Testis (tissue), 2 donors: ENCODE measurements at regions not wholly inside any gene's neighbourhood (a gene's known extent, or its start where the extent isn't known, plus 50 kb on each side); places are given as distances from the start of the nearest gene placed in this dataset.
A peak's percentile ranks its signal among the peaks of the same experiment; 100 is the strongest.

Source experiments
- DNase-seq: peaks from one replicate; pipeline ENCODE4 v3.0.0-alpha.2; 2019
- H3K27ac ChIP-seq, 2 donors: fragments of 200-600 bp; sonication (generic); one replicate each; pipeline ENCODE4 v1.5.1; 2019
- H3K27me3 ChIP-seq: fragments of 200-600 bp; sonication (generic); one replicate; pipeline ENCODE4 v1.5.1; 2019
- H3K36me3 ChIP-seq: fragments of 200-600 bp; sonication (generic); one replicate; pipeline ENCODE4 v1.5.1; 2017; ENCODE audit warnings: low read depth; ENCODE audit errors: missing control alignments
- H3K4me1 ChIP-seq: fragments of 200-600 bp; sonication (generic); one replicate; pipeline ENCODE4 v1.5.1; 2019
- H3K4me3 ChIP-seq, 2 donors: fragments of 200-600 bp; sonication (generic); one replicate each; pipeline ENCODE4 v1.5.1; 2017 to 2019
- H3K9me3 ChIP-seq: fragments of 200-600 bp; sonication (generic); one replicate; pipeline ENCODE4 v1.5.1; 2017
- CTCF ChIP-seq, 3 experiments: fragments of 450-650 bp in 2 of 3; fragments of 200-600 bp in 1 of 3; sonication (generic) in 1 of 3; IDR thresholded peaks; one replicate each; pipeline ENCODE4 v1.5.1; 2016 to 2019; ENCODE audit warnings: antibody characterized with exemption in 3 of 3, mild to moderate bottlenecking in 2 of 3, moderate library complexity in 1 of 3
- POLR2A ChIP-seq: fragments of 450-650 bp; IDR thresholded peaks from one replicate; pipeline ENCODE4 v1.6.1; 2017; ENCODE audit warnings: antibody characterized with exemption, mild to moderate bottlenecking, moderate library complexity
- WGBS, 2 donors: methylation state at CpG; one replicate each; pipeline ENCODE4 v1.1.5; 2018; 5-methylcytosine and 5-hydroxymethylcytosine counted together
- intact Hi-C: fragments of 100-400 bp; cut with DNase I; formaldehyde crosslinking; loops from one replicate; pipeline ENCODE4 v1.15.1; 2023; ENCODE audit warnings: low total_unique reads

- Histone ChIP-seq H3K27me3 (no peaks in the 10 kb centered on the region), H3K9me3 (no peaks in the 10 kb centered on the region), H3K36me3 (no peaks in the 10 kb centered on the region), H3K4me3 (no peak overlapping the region), H3K27ac (peak overlapping the region in 1 of 2 donors; percentile 16), H3K4me1 (peaks cover 74% of the 10 kb centered on the region)
- intact Hi-C loops = no loop called here
- DNase-seq = no peak
- TF ChIP-seq POLR2A = no peak
- no peak for TF ChIP-seq CTCF (IDR thresholded peaks at IDR 0.05)
- WGBS, 2 donors = 25 to 33% methylated on average over 10 of the region's 10 CpGs
These were observed 331.9 kb downstream of the SEC14L1 start for GRCh38 chr17:77472468-77473310.

DNA sequence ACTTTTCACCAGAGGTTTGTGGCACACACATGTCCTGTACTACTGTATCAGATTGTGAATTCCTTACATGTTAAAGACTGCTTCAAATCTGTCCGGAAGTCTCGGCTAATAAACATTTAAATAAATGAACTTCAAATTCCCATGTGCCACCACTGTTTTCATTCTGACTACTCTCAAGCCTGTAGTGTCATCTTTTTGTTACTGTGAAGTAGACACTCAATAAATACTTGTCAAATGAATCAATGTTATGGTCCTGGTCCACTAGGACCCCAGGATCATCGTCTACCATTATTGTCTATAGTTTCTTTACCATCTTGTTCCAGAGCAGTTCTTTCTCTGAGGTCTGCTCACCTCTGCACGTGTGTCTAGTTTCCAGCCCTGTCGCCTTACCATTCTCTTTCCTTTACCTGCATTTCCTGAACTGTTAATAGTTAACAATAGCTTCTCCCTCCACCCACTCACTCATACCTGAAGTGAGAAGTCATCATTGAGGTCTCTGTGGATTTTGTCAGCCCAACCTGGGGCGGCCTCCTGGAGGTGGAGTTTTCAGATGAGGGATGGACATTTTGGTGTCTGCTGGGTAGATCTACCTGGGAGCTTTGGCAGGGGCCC is 333.0 kb downstream of the SEC14L1 start:
- intact Hi-C loops = no loop called here
- TF ChIP-seq CTCF (IDR thresholded peaks at IDR 0.05) (no peak), POLR2A (no peak)
- WGBS, 2 donors = 80% methylated on average over 6 of the region's 6 CpGs

DNA sequence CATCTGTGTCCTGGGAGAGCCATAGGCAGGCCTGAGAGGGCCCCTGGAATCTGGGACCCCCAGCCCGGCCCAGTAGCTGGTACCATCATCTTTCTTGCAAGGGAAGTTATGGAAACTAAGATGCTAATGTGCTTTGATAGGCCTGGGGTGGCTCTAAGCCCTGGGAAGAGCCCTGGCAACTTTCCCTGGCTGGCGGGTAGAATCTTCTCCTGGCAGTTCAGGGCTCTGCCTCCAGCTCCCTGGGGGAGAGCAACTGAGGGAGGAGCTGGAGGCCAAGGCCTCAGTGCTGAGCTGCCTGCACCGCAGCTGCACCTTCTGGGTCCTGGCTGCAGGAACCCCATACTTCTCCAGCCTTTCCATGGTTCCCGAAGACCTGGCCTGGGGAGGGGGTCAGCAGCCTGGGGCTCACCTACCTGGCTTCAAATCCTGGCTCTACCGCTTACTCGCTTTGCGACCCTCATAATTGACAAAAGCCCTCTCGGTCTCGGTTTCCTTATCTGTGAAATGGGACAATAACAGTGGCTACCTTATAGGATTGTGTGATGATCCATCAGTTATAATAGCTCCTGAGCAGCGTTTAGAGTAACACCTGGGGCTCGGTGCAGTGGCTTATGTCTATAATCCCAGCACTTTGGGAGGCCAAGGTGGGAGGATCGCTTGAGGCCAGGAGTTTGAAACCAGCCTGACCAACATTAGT is 333.7 kb downstream of the SEC14L1 start:
- intact Hi-C loops = no loop called here
- 67 to 69% methylated on average over 12 of the region's 12 CpGs for WGBS, 2 donors
- TF ChIP-seq CTCF (IDR thresholded peaks at IDR 0.05) = no peak
- no peak for TF ChIP-seq POLR2A

More for the DNA sequence above, 333.0 kb downstream of the SEC14L1 start:
- H3K9me3 ChIP-seq = no peaks in the 10 kb centered on the region
- DNase-seq = no peak
- no peaks in the 10 kb centered on the region for H3K36me3 ChIP-seq
- H3K27me3 ChIP-seq = no peaks in the 10 kb centered on the region
- H3K4me1 ChIP-seq = peaks cover 84% of the 10 kb centered on the region
- peak overlapping the region in 1 of 2 donors; percentile 16 for H3K27ac ChIP-seq
- no peak overlapping the region for H3K4me3 ChIP-seq

GRCh38 chr17:77475016-77475976 is 334.5 kb downstream of the SEC14L1 start:
- Histone ChIP-seq H3K36me3 (no peaks in the 10 kb centered on the region), H3K4me1 (peaks cover 100% of the 10 kb centered on the region), H3K27me3 (no peaks in the 10 kb centered on the region), H3K9me3 (no peaks in the 10 kb centered on the region), H3K4me3 (no peak overlapping the region), H3K27ac (peak overlapping the region in 1 of 2 donors; percentile 74)
- DNase-seq = no peak
- WGBS, 2 donors = 61 to 80% methylated on average over 22 to 27 of the region's 27 CpGs
- intact Hi-C loops = no loop called here
- TF ChIP-seq POLR2A = no peak
- TF ChIP-seq CTCF (IDR thresholded peaks at IDR 0.05) = no peak

More for the DNA sequence above, 333.7 kb downstream of the SEC14L1 start:
- peaks cover 91% of the 10 kb centered on the region for H3K4me1 ChIP-seq
- DNase-seq = peak; percentile 86
- H3K9me3 ChIP-seq = no peaks in the 10 kb centered on the region
- no peaks in the 10 kb centered on the region for H3K36me3 ChIP-seq
- peak overlapping the region in 1 of 2 donors; percentile 74 for H3K27ac ChIP-seq
- H3K4me3 ChIP-seq = no peak overlapping the region
- H3K27me3 ChIP-seq = no peaks in the 10 kb centered on the region
